GM23338 (cell line): ENCODE measurements at regions not wholly inside any gene's neighbourhood (a gene's known extent, or its start where the extent isn't known, plus 50 kb on each side); places are given as distances from the start of the nearest gene placed in this dataset.

Source experiments
- ATAC-seq: fragments of 200-7000 bp; cut with Tn5 transposase; 3 replicates; pipeline ENCODE4 v1.9.1; 2020
- DNase-seq: peaks from one replicate; pipeline ENCODE4 v3.0.0-alpha.2; 2015; ENCODE audit warnings: low spot score
- H2AFZ ChIP-seq: fragments of 200-600 bp; sonication (generic); 2 replicates; pipeline ENCODE4 v1.8.0; 2016; ENCODE audit warnings: antibody characterized with exemption, mild to moderate bottlenecking, moderate library complexity
- H3F3A ChIP-seq: fragments of 200-600 bp; sonication (generic); replicated peaks from 2 replicates; pipeline ENCODE4 v1.8.0; 2017; ENCODE audit warnings: antibody characterized with exemption, mixed run types, low read depth
- H3K27ac ChIP-seq: fragments of 200-600 bp; sonication (generic); 2 replicates; pipeline ENCODE4 v1.6.1; 2016; ENCODE audit warnings: low read depth
- H3K27me3 ChIP-seq: fragments of 200-600 bp; sonication (generic); 2 replicates; pipeline ENCODE4 v1.8.0; 2016; ENCODE audit warnings: mild to moderate bottlenecking, mixed run types, moderate library complexity; ENCODE audit not compliant: insufficient read depth
- H3K36me3 ChIP-seq: fragments of 200-600 bp; sonication (generic); 2 replicates; pipeline ENCODE4 v1.8.0; 2016; ENCODE audit warnings: mild to moderate bottlenecking; ENCODE audit not compliant: insufficient read depth
- H3K4me1 ChIP-seq: fragments of 200-600 bp; sonication (generic); 2 replicates; pipeline ENCODE4 v1.8.0; 2016; ENCODE audit warnings: mild to moderate bottlenecking, moderate library complexity; ENCODE audit not compliant: insufficient read depth
- H3K4me2 ChIP-seq: fragments of 200-600 bp; sonication (generic); 2 replicates; pipeline ENCODE4 v1.7.1; 2017; ENCODE audit warnings: mixed run types
- H3K4me3 ChIP-seq: fragments of 200-600 bp; sonication (generic); 2 replicates; pipeline ENCODE4 v1.6.1; 2016; ENCODE audit warnings: mixed run types
- H3K79me2 ChIP-seq: fragments of 200-600 bp; sonication (generic); replicated peaks from 2 replicates; pipeline ENCODE4 v1.8.0; 2017; ENCODE audit warnings: mild to moderate bottlenecking; ENCODE audit not compliant: insufficient read depth
- H3K9me2 ChIP-seq: fragments of 200-600 bp; sonication (generic); 2 replicates; pipeline ENCODE4 v1.8.0; 2017; ENCODE audit not compliant: insufficient read depth
- H4K20me1 ChIP-seq: fragments of 200-600 bp; sonication (generic); replicated peaks from 2 replicates; pipeline ENCODE4 v1.8.0; 2017; ENCODE audit warnings: mild to moderate bottlenecking; ENCODE audit not compliant: insufficient read depth
- H3K27ac Mint-ChIP-seq: 2 replicates; pipeline ENCODE4 v1.8.0; 2020; ENCODE audit warnings: inconsistent platforms, mild to moderate bottlenecking, moderate library complexity, mixed read lengths
- H3K27me3 Mint-ChIP-seq: 3 replicates; pipeline ENCODE4 v1.8.0; 2022; ENCODE audit warnings: low read depth, mild to moderate bottlenecking, moderate library complexity, mixed read lengths, inconsistent platforms; ENCODE audit not compliant: insufficient read depth, poor library complexity
- H3K36me3 Mint-ChIP-seq: 3 replicates; pipeline ENCODE4 v1.8.0; 2021; ENCODE audit warnings: low read depth, mild to moderate bottlenecking, inconsistent platforms, moderate library complexity, mixed read lengths
- H3K4me1 Mint-ChIP-seq: 3 replicates; pipeline ENCODE4 v1.8.0; 2020; ENCODE audit warnings: mild to moderate bottlenecking, inconsistent platforms, mixed read lengths
- H3K4me3 Mint-ChIP-seq: 3 replicates; pipeline ENCODE4 v1.8.0; 2021; ENCODE audit warnings: moderate library complexity, mild to moderate bottlenecking, inconsistent platforms, mixed read lengths
- H3K9me3 Mint-ChIP-seq: 3 replicates; pipeline ENCODE4 v1.8.0; 2020; ENCODE audit warnings: moderate library complexity, mild to moderate bottlenecking, inconsistent platforms, mixed read lengths
- CREB1 ChIP-seq: fragments of 250-450 bp; sonication (Bioruptor Pico); IDR thresholded peaks from 2 replicates; pipeline ENCODE4 v1.5.0; 2020; ENCODE audit warnings: low read depth, mild to moderate bottlenecking, moderate library complexity
- EZH2 ChIP-seq: fragments of 200-600 bp; sonication (generic); IDR thresholded peaks from one replicate; pipeline ENCODE4 v1.8.0; 2017; ENCODE audit warnings: antibody characterized with exemption, mild to moderate bottlenecking, low read depth; ENCODE audit not compliant: unreplicated experiment
- EZH2phosphoT487 ChIP-seq: fragments of 200-600 bp; sonication (generic); IDR thresholded peaks from one replicate; pipeline ENCODE4 v1.8.1; 2018; ENCODE audit warnings: antibody characterized with exemption; ENCODE audit not compliant: unreplicated experiment
- JUNB ChIP-seq: IDR thresholded peaks from one replicate; pipeline ENCODE4 v1.6.1; 2016; ENCODE audit warnings: antibody characterized with exemption; ENCODE audit not compliant: unreplicated experiment
- NANOG ChIP-seq: IDR thresholded peaks from 2 replicates; pipeline ENCODE4 v1.6.1; 2016; ENCODE audit warnings: antibody characterized with exemption, borderline replicate concordance
- POLR2AphosphoS5 ChIP-seq: IDR thresholded peaks from 2 replicates; pipeline ENCODE4 v1.6.1; 2016; ENCODE audit warnings: antibody characterized with exemption, low read depth
- STAT1 ChIP-seq: IDR thresholded peaks from one replicate; pipeline ENCODE4 v1.6.1; 2016; ENCODE audit warnings: antibody characterized with exemption; ENCODE audit not compliant: unreplicated experiment
- ZNF114 ChIP-seq: fragments of 250-450 bp; sonication (Bioruptor Pico); IDR thresholded peaks from 2 replicates; pipeline ENCODE4 v1.5.0; 2020; ENCODE audit warnings: mild to moderate bottlenecking, moderate library complexity
- ZNF331 ChIP-seq: fragments of 250-450 bp; sonication (Bioruptor Pico); IDR thresholded peaks from 2 replicates; pipeline ENCODE4 v1.5.0; 2020; ENCODE audit warnings: low read depth, mild to moderate bottlenecking, moderate library complexity
- TF ChIP-seq, protein P1 (sequence below), 2 experiments: fragments of 200-600 bp in 1 of 2; sonication (generic) in 1 of 2; conservative IDR thresholded peaks; 2 replicates each; pipeline versions ENCODE4 v1.5.1 to v1.6.1; 2016 to 2017; ENCODE audit warnings: antibody characterized with exemption in 2 of 2, low read depth in 2 of 2, mild to moderate bottlenecking in 2 of 2, moderate library complexity in 1 of 2
- TF ChIP-seq, protein P2 (sequence below): IDR thresholded peaks from one replicate; pipeline ENCODE4 v1.6.1; 2018; ENCODE audit warnings: antibody characterized with exemption; ENCODE audit not compliant: unreplicated experiment
- TF ChIP-seq, protein P3 (sequence below): IDR thresholded peaks from 2 replicates; pipeline ENCODE4 v1.6.1; 2016; ENCODE audit warnings: antibody characterized with exemption
- TF ChIP-seq, protein P4 (sequence below): fragments of 250-450 bp; sonication (Bioruptor Pico); IDR thresholded peaks from 2 replicates; pipeline ENCODE4 v1.5.0; 2020; ENCODE audit warnings: mild to moderate bottlenecking, moderate library complexity

DNA sequence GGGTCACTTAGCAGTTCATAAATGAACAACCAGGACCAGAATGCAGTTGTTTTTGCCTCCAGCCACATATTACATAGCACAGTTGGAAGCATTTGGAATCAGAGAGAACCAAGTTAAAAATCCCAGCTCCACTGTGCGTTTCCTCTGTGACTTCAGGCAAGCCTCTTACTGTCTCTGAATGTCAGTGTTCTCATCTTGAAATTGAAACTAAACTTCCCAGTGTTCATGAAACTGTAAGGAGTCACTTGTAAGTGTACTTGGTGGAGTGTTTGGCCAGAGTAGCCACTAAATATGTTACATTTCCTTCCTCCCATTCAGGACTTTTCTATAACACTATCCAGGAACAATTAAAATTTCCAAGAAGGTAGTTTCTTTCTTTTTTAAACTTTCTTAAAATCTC lies 276.8 kb downstream of the KCNRG start:
- Histone ChIP-seq H3F3A (no peaks in the 10 kb centered on the region), H3K27me3 (no peaks in the 10 kb centered on the region), H4K20me1 (no peaks in the 10 kb centered on the region), H3K4me2 (no peak overlapping the region), H3K79me2 (no peaks in the 10 kb centered on the region), H3K4me1 (no peaks in the 10 kb centered on the region), H3K36me3 (no peaks in the 10 kb centered on the region), H3K9me2 (peaks cover 11% of the 10 kb centered on the region; the same call in 1 of the 2 replicates), H2AFZ (no peak overlapping the region), H3K4me3 (no peak overlapping the region), H3K27ac (no peak overlapping the region)
- ATAC-seq (no peak), DNase-seq (no peak)
- Mint-ChIP-seq H3K9me3 (peaks cover 4% of the 10 kb centered on the region; the same call in 1 of the 3 replicates), H3K4me3 (no peak overlapping the region), H3K27me3 (no peaks in the 10 kb centered on the region), H3K27ac (no peak overlapping the region), H3K4me1 (peaks cover 5% of the 10 kb centered on the region; the same call in 2 of the 3 replicates), H3K36me3 (no peaks in the 10 kb centered on the region)
- TF ChIP-seq NANOG, result no peak
- TF ChIP-seq, protein P1, sequence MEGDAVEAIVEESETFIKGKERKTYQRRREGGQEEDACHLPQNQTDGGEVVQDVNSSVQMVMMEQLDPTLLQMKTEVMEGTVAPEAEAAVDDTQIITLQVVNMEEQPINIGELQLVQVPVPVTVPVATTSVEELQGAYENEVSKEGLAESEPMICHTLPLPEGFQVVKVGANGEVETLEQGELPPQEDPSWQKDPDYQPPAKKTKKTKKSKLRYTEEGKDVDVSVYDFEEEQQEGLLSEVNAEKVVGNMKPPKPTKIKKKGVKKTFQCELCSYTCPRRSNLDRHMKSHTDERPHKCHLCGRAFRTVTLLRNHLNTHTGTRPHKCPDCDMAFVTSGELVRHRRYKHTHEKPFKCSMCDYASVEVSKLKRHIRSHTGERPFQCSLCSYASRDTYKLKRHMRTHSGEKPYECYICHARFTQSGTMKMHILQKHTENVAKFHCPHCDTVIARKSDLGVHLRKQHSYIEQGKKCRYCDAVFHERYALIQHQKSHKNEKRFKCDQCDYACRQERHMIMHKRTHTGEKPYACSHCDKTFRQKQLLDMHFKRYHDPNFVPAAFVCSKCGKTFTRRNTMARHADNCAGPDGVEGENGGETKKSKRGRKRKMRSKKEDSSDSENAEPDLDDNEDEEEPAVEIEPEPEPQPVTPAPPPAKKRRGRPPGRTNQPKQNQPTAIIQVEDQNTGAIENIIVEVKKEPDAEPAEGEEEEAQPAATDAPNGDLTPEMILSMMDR (conservative IDR thresholded peaks at IDR 0.05; ENCODE audit: low read depth in 2 of 2), result no peak
- TF ChIP-seq ZNF114, result no peak
- TF ChIP-seq JUNB, result no peak
- TF ChIP-seq STAT1, result no peak
- TF ChIP-seq, protein P2, sequence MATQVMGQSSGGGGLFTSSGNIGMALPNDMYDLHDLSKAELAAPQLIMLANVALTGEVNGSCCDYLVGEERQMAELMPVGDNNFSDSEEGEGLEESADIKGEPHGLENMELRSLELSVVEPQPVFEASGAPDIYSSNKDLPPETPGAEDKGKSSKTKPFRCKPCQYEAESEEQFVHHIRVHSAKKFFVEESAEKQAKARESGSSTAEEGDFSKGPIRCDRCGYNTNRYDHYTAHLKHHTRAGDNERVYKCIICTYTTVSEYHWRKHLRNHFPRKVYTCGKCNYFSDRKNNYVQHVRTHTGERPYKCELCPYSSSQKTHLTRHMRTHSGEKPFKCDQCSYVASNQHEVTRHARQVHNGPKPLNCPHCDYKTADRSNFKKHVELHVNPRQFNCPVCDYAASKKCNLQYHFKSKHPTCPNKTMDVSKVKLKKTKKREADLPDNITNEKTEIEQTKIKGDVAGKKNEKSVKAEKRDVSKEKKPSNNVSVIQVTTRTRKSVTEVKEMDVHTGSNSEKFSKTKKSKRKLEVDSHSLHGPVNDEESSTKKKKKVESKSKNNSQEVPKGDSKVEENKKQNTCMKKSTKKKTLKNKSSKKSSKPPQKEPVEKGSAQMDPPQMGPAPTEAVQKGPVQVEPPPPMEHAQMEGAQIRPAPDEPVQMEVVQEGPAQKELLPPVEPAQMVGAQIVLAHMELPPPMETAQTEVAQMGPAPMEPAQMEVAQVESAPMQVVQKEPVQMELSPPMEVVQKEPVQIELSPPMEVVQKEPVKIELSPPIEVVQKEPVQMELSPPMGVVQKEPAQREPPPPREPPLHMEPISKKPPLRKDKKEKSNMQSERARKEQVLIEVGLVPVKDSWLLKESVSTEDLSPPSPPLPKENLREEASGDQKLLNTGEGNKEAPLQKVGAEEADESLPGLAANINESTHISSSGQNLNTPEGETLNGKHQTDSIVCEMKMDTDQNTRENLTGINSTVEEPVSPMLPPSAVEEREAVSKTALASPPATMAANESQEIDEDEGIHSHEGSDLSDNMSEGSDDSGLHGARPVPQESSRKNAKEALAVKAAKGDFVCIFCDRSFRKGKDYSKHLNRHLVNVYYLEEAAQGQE, result no peak
- TF ChIP-seq, protein P3, sequence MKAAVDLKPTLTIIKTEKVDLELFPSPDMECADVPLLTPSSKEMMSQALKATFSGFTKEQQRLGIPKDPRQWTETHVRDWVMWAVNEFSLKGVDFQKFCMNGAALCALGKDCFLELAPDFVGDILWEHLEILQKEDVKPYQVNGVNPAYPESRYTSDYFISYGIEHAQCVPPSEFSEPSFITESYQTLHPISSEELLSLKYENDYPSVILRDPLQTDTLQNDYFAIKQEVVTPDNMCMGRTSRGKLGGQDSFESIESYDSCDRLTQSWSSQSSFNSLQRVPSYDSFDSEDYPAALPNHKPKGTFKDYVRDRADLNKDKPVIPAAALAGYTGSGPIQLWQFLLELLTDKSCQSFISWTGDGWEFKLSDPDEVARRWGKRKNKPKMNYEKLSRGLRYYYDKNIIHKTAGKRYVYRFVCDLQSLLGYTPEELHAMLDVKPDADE, result no peak
- TF ChIP-seq, protein P4, sequence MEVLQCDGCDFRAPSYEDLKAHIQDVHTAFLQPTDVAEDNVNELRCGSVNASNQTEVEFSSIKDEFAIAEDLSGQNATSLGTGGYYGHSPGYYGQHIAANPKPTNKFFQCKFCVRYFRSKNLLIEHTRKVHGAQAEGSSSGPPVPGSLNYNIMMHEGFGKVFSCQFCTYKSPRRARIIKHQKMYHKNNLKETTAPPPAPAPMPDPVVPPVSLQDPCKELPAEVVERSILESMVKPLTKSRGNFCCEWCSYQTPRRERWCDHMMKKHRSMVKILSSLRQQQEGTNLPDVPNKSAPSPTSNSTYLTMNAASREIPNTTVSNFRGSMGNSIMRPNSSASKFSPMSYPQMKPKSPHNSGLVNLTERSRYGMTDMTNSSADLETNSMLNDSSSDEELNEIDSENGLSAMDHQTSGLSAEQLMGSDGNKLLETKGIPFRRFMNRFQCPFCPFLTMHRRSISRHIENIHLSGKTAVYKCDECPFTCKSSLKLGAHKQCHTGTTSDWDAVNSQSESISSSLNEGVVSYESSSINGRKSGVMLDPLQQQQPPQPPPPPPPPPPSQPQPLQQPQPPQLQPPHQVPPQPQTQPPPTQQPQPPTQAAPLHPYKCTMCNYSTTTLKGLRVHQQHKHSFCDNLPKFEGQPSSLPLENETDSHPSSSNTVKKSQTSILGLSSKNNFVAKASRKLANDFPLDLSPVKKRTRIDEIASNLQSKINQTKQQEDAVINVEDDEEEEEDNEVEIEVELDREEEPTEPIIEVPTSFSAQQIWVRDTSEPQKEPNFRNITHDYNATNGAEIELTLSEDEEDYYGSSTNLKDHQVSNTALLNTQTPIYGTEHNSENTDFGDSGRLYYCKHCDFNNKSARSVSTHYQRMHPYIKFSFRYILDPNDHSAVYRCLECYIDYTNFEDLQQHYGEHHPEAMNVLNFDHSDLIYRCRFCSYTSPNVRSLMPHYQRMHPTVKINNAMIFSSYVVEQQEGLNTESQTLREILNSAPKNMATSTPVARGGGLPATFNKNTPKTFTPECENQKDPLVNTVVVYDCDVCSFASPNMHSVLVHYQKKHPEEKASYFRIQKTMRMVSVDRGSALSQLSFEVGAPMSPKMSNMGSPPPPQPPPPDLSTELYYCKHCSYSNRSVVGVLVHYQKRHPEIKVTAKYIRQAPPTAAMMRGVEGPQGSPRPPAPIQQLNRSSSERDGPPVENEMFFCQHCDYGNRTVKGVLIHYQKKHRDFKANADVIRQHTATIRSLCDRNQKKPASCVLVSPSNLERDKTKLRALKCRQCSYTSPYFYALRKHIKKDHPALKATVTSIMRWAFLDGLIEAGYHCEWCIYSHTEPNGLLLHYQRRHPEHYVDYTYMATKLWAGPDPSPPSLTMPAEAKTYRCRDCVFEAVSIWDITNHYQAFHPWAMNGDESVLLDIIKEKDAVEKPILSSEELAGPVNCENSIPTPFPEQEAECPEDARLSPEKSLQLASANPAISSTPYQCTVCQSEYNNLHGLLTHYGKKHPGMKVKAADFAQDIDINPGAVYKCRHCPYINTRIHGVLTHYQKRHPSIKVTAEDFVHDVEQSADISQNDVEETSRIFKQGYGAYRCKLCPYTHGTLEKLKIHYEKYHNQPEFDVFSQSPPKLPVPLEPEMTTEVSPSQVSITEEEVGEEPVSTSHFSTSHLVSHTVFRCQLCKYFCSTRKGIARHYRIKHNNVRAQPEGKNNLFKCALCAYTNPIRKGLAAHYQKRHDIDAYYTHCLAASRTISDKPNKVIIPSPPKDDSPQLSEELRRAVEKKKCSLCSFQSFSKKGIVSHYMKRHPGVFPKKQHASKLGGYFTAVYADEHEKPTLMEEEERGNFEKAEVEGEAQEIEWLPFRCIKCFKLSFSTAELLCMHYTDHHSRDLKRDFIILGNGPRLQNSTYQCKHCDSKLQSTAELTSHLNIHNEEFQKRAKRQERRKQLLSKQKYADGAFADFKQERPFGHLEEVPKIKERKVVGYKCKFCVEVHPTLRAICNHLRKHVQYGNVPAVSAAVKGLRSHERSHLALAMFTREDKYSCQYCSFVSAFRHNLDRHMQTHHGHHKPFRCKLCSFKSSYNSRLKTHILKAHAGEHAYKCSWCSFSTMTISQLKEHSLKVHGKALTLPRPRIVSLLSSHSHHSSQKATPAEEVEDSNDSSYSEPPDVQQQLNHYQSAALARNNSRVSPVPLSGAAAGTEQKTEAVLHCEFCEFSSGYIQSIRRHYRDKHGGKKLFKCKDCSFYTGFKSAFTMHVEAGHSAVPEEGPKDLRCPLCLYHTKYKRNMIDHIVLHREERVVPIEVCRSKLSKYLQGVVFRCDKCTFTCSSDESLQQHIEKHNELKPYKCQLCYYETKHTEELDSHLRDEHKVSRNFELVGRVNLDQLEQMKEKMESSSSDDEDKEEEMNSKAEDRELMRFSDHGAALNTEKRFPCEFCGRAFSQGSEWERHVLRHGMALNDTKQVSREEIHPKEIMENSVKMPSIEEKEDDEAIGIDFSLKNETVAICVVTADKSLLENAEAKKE, result no peak
- no peak for TF ChIP-seq EZH2
- no peak for TF ChIP-seq EZH2phosphoT487
- no peak for TF ChIP-seq POLR2AphosphoS5
- no peak for TF ChIP-seq ZNF331 (CRISPR knock-in tag)
- no peak for TF ChIP-seq CREB1 (CRISPR knock-in tag)
